ENCODE measurements at regions not wholly inside any gene's neighbourhood (a gene's known extent, or its start where the extent isn't known, plus 50 kb on each side); places are given as distances from the start of the nearest gene placed in this dataset.

DNA sequence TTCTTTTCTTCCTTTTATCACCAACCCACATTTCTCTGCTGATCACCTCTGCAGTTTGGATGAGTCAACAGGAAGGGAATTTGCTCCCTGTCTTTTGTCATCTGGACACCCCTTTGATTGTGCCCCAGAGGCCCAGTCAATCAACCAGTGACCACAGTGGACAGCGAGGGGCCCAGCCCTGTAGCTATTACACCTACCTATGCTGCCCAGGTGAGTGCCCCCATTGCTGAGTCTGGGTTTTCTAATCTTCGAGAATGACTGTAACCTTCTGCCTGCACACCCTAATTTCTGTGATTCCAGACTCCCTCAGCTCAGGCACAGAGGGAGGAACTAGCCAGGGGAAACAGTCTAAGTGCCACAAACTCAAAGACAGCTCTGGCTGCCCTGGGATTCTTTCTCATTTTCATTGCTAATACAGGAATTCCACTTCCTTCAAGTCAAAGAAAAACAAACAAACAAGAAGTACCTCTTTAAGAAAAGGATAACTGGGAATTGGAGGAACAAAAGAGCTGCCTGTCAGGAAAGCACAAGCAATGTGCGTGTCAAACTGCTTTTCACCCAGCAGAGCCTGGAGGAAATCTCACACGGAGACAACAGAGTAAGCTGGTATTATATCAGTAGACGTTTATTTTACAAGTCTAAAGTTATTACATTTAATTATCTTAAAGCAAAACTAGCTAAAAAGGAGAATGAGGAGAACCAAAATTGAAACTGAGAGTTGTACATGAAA, 311.1 kb downstream of the AJAP1 start:
- no peak for TF ChIP-seq POLR2A (IDR thresholded peaks at IDR 0.05)
- TF ChIP-seq, protein P1, sequence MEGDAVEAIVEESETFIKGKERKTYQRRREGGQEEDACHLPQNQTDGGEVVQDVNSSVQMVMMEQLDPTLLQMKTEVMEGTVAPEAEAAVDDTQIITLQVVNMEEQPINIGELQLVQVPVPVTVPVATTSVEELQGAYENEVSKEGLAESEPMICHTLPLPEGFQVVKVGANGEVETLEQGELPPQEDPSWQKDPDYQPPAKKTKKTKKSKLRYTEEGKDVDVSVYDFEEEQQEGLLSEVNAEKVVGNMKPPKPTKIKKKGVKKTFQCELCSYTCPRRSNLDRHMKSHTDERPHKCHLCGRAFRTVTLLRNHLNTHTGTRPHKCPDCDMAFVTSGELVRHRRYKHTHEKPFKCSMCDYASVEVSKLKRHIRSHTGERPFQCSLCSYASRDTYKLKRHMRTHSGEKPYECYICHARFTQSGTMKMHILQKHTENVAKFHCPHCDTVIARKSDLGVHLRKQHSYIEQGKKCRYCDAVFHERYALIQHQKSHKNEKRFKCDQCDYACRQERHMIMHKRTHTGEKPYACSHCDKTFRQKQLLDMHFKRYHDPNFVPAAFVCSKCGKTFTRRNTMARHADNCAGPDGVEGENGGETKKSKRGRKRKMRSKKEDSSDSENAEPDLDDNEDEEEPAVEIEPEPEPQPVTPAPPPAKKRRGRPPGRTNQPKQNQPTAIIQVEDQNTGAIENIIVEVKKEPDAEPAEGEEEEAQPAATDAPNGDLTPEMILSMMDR (IDR thresholded peaks at IDR 0.05), result no peak
